GM19467 (cell line): ENCODE measurements at regions not wholly inside any gene's neighbourhood (a gene's known extent, or its start where the extent isn't known, plus 50 kb on each side); places are given as distances from the start of the nearest gene placed in this dataset.

Source experiments
- ATAC-seq: cut with Tn5 transposase; IDR thresholded peaks from one replicate; pipeline ENCODE4 v1.9.1; 2021; ENCODE audit warnings: mild to moderate bottlenecking, moderate library complexity; ENCODE audit not compliant: unreplicated experiment

DNA sequence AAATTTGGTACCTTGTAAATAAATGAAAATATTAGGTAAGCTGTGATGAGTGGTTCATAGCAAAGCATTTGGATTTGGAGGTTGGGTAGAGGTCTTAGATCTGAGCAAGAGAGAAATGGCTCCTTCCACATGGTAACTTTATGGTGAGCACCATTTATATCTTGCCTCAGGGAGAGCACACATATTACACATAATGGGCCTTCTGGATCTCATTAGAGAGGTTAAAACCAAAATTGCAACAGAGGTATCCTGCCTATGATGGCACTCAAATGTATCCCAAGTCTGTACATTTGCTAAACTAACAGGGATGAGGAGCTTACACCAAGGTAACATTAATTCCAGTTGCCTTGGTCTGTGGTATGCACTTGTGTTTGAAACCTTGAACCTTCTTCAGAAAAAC is 87.1 kb upstream of the PUDP start:
- no peak for ATAC-seq

DNA sequence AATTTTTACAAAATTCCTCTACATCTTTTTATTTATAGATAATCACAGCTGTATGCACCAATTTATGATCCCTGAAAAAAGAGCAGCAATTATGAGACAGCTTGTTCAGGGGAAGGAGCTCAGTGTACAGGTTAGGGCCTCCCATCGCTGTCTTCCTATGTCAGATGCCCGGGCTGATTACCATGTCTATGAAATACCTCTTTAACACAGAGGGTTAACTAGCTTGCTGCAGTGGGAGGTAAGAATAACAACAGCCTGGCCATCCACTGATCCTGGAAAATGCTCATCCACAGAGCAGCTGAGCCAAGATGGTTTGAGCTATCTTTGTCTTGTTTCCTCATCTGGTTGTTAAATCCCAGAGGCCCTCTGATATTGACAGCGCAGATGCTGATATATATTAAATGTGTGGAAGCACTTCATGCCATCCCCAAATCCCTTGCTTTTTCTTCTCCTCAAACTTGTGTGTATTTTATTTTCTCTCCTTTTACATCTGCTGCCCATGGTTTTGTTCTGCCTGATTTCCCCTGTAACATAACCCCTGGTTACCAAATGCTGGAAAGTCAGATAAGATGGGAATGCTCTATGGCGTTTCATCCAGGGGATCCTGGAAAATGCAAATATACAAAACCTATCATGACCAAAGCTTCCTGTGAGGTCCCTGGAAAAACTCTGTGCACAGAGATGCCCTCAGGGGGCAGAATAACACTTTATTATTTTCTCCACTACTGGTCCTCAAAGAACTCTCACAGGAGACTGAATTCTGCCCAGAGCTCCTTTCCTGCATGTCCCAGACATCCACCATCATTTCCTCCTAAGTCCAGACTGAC is 85.8 kb upstream of the PUDP start:
- no peak for ATAC-seq

DNA sequence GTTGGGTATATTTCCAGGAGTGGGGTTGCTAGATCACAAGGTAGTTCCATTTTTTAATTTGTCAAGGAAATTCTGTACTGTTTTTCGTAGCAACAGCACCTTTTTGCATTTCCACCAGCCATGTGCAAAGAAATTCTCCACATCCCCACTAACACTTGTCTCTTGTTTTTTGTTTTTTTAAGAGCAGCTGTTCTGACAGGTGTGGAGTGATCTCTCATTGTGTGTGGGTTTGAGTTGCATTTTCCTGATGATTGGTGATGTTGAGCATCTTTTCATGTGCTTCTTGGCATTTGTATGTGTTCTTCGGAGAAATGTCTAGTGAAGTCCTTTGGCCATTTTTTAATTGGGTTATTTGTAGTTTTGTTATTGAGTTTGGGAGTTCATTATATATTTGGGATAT is 80.3 kb upstream of the PUDP start:
- ATAC-seq: no peak

DNA sequence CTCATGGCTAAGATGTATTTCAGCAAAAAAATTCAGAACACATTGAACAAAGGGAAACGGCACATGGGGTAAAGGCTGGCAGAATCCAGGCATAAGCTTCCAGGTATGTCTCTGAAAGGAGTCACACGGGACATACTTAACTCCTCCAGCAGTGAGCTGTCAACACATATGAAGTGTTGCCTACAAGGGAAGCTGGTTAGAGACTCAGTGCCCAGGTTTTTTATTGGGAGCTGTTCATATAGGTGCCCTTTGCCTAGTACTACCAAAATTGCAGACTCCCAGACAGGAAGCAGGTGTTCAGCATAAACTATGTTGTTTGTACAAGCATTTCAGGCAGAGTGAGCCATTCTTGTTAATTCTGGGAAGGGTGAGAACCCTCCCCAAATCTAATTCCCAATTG is 77.4 kb upstream of the PUDP start:
- no peak for ATAC-seq

DNA sequence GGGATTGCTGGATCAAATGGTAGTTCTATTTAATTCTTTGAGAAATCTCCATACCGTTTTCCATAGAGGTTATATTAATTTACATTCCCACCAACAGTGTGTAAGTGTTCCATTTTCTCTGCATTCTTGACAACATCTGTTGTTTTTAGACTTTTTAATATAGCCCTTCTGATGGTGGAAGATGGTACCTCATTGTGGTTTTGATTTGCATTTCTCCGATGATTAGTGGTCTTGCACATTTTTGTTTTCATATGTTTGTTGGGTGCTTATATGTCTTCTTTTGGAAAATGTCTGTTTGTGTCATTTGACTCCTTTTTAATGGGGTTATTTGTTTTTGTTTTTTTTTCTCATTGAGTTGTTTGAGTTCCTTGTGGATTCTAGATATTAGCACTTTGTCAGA is 75.3 kb upstream of the PUDP start:
- peak; percentile 57 for ATAC-seq

DNA sequence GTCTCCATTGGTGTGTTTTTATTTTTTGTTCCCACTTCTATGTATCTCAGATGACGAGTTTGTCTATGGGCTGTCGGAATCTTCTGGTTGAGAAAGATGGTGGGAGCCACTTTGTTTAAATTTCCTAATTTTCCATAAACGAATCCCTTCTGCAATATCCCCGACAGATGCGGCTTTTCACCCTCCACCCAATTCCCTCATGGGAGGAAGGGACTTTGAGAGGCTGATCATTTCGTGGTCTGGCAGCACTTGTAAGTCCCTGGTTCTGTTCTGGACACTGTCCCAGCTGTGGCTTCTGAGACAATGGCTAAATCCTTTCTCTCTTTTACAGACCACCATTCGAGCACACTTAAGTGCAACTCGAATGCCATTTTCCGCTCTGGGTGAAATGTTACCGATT is 72.2 kb upstream of the PUDP start:
- ATAC-seq: no peak

DNA sequence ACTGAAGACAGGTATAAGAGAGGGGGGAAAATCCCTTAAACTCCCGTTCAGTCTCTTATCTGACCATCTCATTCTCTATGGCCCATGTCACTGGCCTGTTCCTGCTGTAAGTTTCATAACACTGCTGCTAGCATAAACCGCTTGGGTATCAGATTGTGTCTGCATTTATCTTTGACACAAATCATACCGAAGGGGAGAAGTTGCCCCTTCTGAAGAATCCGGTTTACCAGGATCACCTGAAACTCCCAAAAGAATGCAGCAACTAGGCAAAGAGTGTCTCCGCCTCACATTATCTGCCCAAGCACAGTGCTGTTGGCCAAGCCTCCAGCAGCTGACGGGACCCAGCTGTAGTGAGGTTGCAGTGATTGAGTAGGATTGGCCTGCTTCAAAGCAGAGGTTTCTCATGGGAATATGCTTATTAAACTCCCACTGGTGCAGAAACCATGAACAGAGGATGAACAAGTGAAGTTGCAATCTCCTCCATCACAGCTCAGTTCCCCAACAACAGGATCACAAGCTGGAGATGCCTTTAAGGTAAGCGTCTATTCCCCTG is 71.3 kb upstream of the PUDP start:
- ATAC-seq: no peak

DNA sequence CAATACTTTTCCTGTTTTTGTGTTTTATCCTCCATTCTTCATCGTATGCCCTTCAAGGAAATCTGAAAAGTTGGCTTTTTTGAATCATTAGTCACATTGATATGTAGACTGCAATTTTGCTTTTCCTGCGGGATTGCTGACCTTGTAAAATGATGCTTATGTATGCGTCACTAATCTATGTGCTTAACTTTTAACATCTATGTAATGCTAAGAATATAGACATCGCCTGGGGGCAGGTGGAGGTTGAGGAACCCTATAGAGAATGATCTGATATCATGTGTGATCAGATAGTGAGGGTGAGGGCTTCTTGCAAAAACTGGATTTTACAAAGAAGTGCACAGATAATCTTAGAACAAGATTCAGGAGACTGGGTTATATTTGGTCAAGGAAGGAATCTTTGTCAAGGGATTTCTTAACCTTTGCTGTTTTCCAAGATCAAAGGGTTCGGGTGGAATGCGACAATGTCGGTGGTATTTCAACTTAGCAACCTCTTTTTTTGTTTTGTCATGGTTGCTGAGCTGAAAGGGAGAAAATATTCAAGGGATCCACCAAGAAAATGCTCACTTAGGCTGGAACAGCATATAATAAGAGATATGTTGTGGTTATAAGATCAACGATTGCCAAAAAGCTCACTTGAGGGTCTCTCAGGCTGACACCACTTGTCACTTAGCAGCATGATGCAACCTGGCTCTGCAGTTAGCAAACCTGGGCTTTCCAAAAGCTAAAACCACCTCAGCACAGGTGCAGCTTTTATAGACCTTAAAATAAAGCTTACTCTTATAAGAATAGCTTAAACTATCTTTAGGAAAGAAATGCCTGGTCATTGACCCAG is 70.6 kb upstream of the PUDP start:
- ATAC-seq: no peak

DNA sequence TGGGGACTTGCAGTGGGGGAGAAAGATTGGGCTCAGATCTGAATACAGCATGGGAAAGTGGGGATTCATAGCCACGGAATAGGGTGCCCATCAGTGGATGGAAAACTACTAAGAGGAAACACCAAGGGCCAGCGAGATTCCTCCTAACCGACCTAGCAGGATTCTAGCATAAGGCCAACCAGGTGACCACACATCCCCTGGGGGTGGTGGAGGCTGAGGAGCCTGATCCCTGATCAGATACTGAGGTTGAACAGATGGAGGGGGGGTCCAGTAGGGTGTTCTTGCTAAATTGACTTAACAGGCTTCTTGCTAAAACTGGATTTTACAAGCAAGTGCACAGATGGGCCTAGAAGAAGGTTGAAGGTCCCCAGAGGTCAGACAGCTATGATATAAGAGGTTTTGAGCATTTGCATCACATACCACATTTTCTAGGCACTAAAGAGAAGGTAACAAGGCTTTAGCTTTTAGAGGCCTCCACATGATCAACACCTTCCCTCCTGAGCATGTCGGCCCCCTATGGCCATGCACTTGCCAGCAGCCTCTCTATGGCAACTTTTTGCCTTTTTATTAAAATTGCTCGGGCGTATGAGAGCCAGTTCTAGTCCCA is 69.1 kb upstream of the PUDP start:
- ATAC-seq: no peak

DNA sequence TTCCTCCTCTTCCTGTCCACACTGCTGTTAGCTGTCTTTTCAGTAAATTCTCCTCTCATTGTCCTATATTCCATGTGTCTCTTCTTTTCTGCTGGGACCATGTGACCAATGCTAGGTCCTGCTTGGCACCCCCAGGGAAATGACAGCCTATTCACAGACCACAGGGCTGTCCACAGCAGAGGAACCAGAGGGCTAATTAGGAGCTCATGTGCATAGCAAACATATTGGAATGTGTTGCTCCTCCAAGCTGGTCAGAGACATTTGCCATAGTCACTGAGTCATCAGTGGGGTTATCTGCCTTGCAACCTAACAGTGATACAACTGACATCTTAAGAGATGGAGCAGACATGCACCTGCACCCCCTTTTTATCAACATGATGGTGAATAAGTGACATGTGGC is 67.9 kb upstream of the PUDP start:
- ATAC-seq: no peak

DNA sequence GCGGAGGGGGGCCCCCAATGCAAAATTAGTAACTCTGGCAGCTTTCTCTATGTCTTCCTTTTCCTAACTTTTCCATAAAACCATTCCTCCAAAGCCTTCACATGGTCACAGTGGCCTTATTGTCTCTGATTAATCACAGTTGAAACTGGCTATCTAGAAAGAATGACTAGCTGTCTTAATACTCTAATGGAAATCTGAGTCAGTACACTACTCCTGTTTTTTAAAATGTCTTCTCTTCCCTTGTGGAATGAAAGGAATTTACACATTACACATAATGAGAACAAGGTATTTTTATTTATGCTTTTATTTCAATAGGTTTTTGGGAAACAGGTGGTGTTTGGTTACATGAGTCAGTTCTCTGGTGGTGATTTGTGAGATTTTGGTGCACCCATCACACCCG is 66.3 kb upstream of the PUDP start:
- no peak for ATAC-seq

DNA sequence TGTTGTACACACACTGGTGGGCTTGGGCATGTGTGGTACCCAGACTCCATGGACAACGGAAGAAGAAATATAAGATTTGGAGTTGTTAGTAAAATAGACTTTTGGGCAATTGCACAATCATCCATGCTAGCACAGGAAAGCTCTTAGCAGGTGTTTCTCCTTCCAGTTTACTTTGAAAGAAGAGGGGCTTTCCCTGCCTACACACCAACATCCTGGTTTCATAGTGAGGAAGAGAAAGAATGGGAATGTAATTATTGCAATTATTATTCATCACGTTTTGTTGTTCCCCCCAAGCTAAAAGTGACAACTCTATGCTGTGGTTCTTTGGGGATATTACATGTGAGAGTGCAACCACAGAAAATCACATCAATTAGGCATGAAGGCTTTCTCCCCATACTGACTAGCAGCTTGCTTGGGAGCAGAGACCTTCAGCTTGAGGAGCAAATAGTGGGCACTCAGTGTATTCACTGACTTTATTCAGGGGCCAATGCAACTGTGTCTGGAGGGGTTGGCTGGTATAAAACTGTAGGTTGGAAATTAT is 57.2 kb upstream of the PUDP start:
- ATAC-seq: no peak

DNA sequence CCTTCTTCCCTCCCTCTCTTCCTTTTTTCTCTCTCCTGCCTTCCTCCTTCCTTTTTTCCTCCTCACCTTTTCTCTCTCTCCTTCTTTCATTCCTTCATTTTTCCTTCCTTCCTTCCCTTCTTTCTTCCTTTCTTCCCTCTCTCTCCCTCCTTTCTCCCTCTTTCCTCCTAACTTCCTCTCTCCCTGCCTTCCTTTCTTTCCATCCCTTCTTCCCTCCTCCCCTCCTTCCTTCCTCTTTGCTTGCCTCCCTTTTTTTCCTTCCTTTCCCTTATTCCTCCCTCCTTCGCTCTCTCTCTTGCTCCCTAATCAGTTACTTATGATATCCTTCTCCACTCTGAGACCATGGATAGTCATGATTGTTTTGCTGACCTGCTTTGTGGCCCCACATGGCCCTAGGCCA is 56.7 kb upstream of the PUDP start:
- no peak for ATAC-seq

DNA sequence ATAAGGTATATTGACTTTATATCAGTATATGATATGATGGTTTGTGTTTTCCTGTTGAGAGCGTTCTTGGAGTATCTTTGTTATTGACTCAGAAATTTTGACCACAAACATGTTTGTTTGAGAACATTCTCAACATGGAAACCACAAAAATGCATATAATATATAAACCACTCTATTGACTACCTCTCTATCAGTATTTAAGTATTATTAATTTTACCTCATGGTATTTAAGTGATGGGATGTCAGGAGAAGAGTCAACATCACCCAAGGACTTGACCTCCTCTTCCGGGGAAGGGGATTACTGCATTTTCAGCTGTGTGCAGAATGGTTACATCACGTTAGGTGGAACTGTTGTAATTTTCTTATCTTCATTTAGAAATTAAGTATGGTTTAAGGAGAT is 54.3 kb upstream of the PUDP start:
- ATAC-seq: no peak

DNA sequence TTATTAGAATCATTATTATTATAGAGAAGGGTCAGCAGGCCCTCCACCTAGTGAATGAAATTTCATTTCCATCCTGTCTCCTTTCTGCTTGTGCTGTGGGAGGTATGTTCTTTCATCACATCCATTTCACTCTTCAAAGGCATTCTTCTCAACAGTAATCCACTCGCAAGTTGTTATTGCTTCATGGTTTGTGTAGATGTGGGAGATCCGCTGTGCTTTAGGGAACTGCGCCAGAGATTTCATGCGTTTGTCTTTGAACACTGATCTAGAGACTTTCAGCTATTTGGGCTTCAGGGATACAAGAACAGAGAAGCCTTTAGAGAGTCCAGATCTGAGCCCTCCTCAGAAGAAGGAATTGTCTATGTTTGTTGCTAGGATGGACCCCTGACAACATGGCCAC is 53.5 kb upstream of the PUDP start:
- no peak for ATAC-seq

DNA sequence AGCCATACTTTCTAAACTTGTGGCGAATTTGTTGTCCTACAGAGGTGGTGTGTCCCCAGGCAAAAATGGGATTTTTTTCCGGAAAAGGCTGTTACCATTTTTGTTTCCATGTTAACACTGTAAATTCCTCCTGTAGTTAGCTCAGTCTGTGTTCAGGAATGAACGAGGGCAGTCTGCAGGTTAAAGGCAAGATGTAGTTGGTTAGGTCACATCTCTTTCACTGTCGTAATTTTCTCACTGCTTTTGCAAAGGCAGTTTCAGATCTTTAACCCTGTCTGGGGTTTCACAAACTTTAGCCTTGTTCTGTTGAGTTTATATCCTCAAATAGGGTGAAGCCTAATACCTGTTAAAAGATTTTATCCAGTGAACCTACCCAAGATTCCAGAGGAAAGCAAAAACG is 50.5 kb upstream of the PUDP start:
- no peak for ATAC-seq
